ENCODE measurements at regions not wholly inside any gene's neighbourhood (a gene's known extent, or its start where the extent isn't known, plus 50 kb on each side); places are given as distances from the start of the nearest gene placed in this dataset.
A peak's percentile ranks its signal among the peaks of the same experiment; 100 is the strongest.
"Not testable (repeated sequence)": the region's sequence is repeated elsewhere in the genome, so short reads cannot be mapped to it uniquely, and the experiment has no call there.

- DNase-seq (ENCODE audit: low spot score): no peak
Measured at GRCh38 chr10:81576336-81576735, 298.7 kb upstream of the NRG3 start.

GRCh38 chr10:81594991-81595390, 280.0 kb upstream of the NRG3 start:
- DNase-seq (ENCODE audit: low spot score): no peak

GRCh38 chr10:81600185-81600584, 274.8 kb upstream of the NRG3 start:
- DNase-seq (ENCODE audit: low spot score): no peak

GRCh38 chr10:81603106-81603620, 271.8 kb upstream of the NRG3 start:
- no peak for DNase-seq (ENCODE audit: low spot score)

GRCh38 chr10:81644485-81644884, 230.5 kb upstream of the NRG3 start:
- not testable (repeated sequence) for DNase-seq (ENCODE audit: low spot score)

- DNase-seq (ENCODE audit: low spot score): no peak
Measured at GRCh38 chr10:81655986-81656385, 219.0 kb upstream of the NRG3 start.

- DNase-seq (ENCODE audit: low spot score): no peak
Measured at GRCh38 chr10:81662837-81663236, 212.2 kb upstream of the NRG3 start.

- DNase-seq (ENCODE audit: low spot score): not testable (repeated sequence)
Measured at GRCh38 chr10:81664800-81665199, 210.2 kb upstream of the NRG3 start.

GRCh38 chr10:81674941-81675340, 200.1 kb upstream of the NRG3 start:
- no peak for DNase-seq (ENCODE audit: low spot score)

- DNase-seq (ENCODE audit: low spot score): no peak
Measured at GRCh38 chr10:81679291-81679690, 195.7 kb upstream of the NRG3 start.

- no peak for DNase-seq (ENCODE audit: low spot score)
Measured at GRCh38 chr10:81680359-81680758, 194.6 kb upstream of the NRG3 start.

GRCh38 chr10:81688459-81688858, 186.5 kb upstream of the NRG3 start:
- DNase-seq (ENCODE audit: low spot score): no peak

GRCh38 chr10:81696609-81697388, 178.2 kb upstream of the NRG3 start:
- DNase-seq (ENCODE audit: low spot score): no peak

GRCh38 chr10:81704596-81704995, 170.4 kb upstream of the NRG3 start:
- DNase-seq (ENCODE audit: low spot score): no peak

GRCh38 chr10:81708416-81708815, 166.6 kb upstream of the NRG3 start:
- no peak for DNase-seq (ENCODE audit: low spot score)

GRCh38 chr10:81708929-81709328, 166.1 kb upstream of the NRG3 start:
- DNase-seq (ENCODE audit: low spot score): no peak

- no peak for DNase-seq (ENCODE audit: low spot score)
Measured at GRCh38 chr10:81722399-81722798, 152.6 kb upstream of the NRG3 start.

- DNase-seq (ENCODE audit: low spot score): peak; percentile 2
Measured at GRCh38 chr10:81724431-81724830, 150.6 kb upstream of the NRG3 start.

- no peak for DNase-seq (ENCODE audit: low spot score)
Measured at GRCh38 chr10:81725851-81726250, 149.1 kb upstream of the NRG3 start.

GRCh38 chr10:81728692-81729091, 146.3 kb upstream of the NRG3 start:
- DNase-seq (ENCODE audit: low spot score): no peak

- DNase-seq (ENCODE audit: low spot score): no peak
Measured at GRCh38 chr10:81730891-81731290, 144.1 kb upstream of the NRG3 start.

- DNase-seq (ENCODE audit: low spot score): no peak
Measured at GRCh38 chr10:81733542-81733941, 141.5 kb upstream of the NRG3 start.

GRCh38 chr10:81735167-81735566, 139.8 kb upstream of the NRG3 start:
- not testable (repeated sequence) for DNase-seq (ENCODE audit: low spot score)

GRCh38 chr10:81759111-81759510, 115.9 kb upstream of the NRG3 start:
- DNase-seq (ENCODE audit: low spot score): no peak
